ENCODE measurements at regions not wholly inside any gene's neighbourhood (a gene's known extent, or its start where the extent isn't known, plus 50 kb on each side); places are given as distances from the start of the nearest gene placed in this dataset.

- no peak for TF ChIP-seq SP2 (IDR thresholded peaks at IDR 0.05; ENCODE audit: extremely low read depth, low read depth, low read length, poor library complexity, severe bottlenecking)
- TF ChIP-seq SAFB (IDR thresholded peaks at IDR 0.05; ENCODE audit: borderline replicate concordance, low read depth, low read length): no peak
- TF ChIP-seq CHD7 (IDR thresholded peaks at IDR 0.05; ENCODE audit: low read depth, low read length): no peak
- TF ChIP-seq ZBTB1 (CRISPR knock-in tag; IDR thresholded peaks at IDR 0.05; ENCODE audit: borderline replicate concordance, low read depth): no peak
- no peak for TF ChIP-seq BRCA1 (IDR thresholded peaks at IDR 0.05)
- TF ChIP-seq BRCA1 (CRISPR knock-in tag; IDR thresholded peaks at IDR 0.05): no peak
- no peak for TF ChIP-seq SMAD4 (CRISPR knock-in tag; conservative IDR thresholded peaks at IDR 0.05)
Measured at GRCh38 chr6:134564705-134565104, 246.8 kb upstream of the SGK1 start (continued).
